Body of pancreas (tissue), 4 donors: ENCODE measurements at regions not wholly inside any gene's neighbourhood (a gene's known extent, or its start where the extent isn't known, plus 50 kb on each side); places are given as distances from the start of the nearest gene placed in this dataset.

Experiments
- POLR2A ChIP-seq, 3 donors: fragments of 450-650 bp; IDR thresholded peaks; one replicate each; pipeline ENCODE4 v1.6.1; 2016; ENCODE audit warnings: antibody characterized with exemption in 3 of 3, mild to moderate bottlenecking in 2 of 3
- TF ChIP-seq, protein P1 (sequence below), 7 experiments: fragments of 450-650 bp in 4 of 7; fragments of 200-600 bp in 3 of 7; sonication (generic) in 3 of 7; IDR thresholded peaks; one replicate each; pipeline ENCODE4 v1.5.1; 2016 to 2019; ENCODE audit warnings: antibody characterized with exemption in 7 of 7

DNA sequence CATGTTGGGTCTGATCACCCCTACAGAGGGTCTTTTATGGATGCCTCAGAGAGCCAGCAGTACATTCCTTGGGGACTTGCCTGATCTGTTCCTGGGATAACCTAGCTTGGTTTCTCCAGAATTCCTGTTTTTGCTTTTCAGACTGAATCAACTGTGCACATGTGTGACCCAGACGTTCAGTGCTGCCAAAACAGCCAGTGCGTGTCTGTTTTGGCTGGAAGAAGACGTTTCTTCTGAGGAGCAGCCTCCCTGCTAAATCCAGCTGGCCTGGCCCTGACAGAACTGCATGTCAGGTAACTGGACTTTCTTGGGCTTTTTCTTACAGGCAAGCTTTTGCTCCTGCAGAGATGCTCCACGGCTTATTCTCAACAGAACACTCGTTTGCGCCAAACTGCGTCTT is 373.3 kb upstream of the USP9Y start:
- TF ChIP-seq, protein P1, sequence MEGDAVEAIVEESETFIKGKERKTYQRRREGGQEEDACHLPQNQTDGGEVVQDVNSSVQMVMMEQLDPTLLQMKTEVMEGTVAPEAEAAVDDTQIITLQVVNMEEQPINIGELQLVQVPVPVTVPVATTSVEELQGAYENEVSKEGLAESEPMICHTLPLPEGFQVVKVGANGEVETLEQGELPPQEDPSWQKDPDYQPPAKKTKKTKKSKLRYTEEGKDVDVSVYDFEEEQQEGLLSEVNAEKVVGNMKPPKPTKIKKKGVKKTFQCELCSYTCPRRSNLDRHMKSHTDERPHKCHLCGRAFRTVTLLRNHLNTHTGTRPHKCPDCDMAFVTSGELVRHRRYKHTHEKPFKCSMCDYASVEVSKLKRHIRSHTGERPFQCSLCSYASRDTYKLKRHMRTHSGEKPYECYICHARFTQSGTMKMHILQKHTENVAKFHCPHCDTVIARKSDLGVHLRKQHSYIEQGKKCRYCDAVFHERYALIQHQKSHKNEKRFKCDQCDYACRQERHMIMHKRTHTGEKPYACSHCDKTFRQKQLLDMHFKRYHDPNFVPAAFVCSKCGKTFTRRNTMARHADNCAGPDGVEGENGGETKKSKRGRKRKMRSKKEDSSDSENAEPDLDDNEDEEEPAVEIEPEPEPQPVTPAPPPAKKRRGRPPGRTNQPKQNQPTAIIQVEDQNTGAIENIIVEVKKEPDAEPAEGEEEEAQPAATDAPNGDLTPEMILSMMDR (IDR thresholded peaks at IDR 0.05): no peak
- TF ChIP-seq POLR2A (IDR thresholded peaks at IDR 0.05): no peak
